GM23338 (cell line): ENCODE measurements at regions not wholly inside any gene's neighbourhood (a gene's known extent, or its start where the extent isn't known, plus 50 kb on each side); places are given as distances from the start of the nearest gene placed in this dataset.

Source experiments
- ATAC-seq: fragments of 200-7000 bp; cut with Tn5 transposase; 3 replicates; pipeline ENCODE4 v1.9.1; 2020
- DNase-seq: peaks from one replicate; pipeline ENCODE4 v3.0.0-alpha.2; 2015; ENCODE audit warnings: low spot score
- H2AFZ ChIP-seq: fragments of 200-600 bp; sonication (generic); 2 replicates; pipeline ENCODE4 v1.8.0; 2016; ENCODE audit warnings: antibody characterized with exemption, mild to moderate bottlenecking, moderate library complexity
- H3F3A ChIP-seq: fragments of 200-600 bp; sonication (generic); replicated peaks from 2 replicates; pipeline ENCODE4 v1.8.0; 2017; ENCODE audit warnings: antibody characterized with exemption, mixed run types, low read depth
- H3K27ac ChIP-seq: fragments of 200-600 bp; sonication (generic); 2 replicates; pipeline ENCODE4 v1.6.1; 2016; ENCODE audit warnings: low read depth
- H3K27me3 ChIP-seq: fragments of 200-600 bp; sonication (generic); 2 replicates; pipeline ENCODE4 v1.8.0; 2016; ENCODE audit warnings: mild to moderate bottlenecking, mixed run types, moderate library complexity; ENCODE audit not compliant: insufficient read depth
- H3K36me3 ChIP-seq: fragments of 200-600 bp; sonication (generic); 2 replicates; pipeline ENCODE4 v1.8.0; 2016; ENCODE audit warnings: mild to moderate bottlenecking; ENCODE audit not compliant: insufficient read depth
- H3K4me1 ChIP-seq: fragments of 200-600 bp; sonication (generic); 2 replicates; pipeline ENCODE4 v1.8.0; 2016; ENCODE audit warnings: mild to moderate bottlenecking, moderate library complexity; ENCODE audit not compliant: insufficient read depth
- H3K4me2 ChIP-seq: fragments of 200-600 bp; sonication (generic); 2 replicates; pipeline ENCODE4 v1.7.1; 2017; ENCODE audit warnings: mixed run types
- H3K4me3 ChIP-seq: fragments of 200-600 bp; sonication (generic); 2 replicates; pipeline ENCODE4 v1.6.1; 2016; ENCODE audit warnings: mixed run types
- H3K79me2 ChIP-seq: fragments of 200-600 bp; sonication (generic); replicated peaks from 2 replicates; pipeline ENCODE4 v1.8.0; 2017; ENCODE audit warnings: mild to moderate bottlenecking; ENCODE audit not compliant: insufficient read depth
- H3K9me2 ChIP-seq: fragments of 200-600 bp; sonication (generic); 2 replicates; pipeline ENCODE4 v1.8.0; 2017; ENCODE audit not compliant: insufficient read depth
- H4K20me1 ChIP-seq: fragments of 200-600 bp; sonication (generic); replicated peaks from 2 replicates; pipeline ENCODE4 v1.8.0; 2017; ENCODE audit warnings: mild to moderate bottlenecking; ENCODE audit not compliant: insufficient read depth
- H3K27ac Mint-ChIP-seq: 2 replicates; pipeline ENCODE4 v1.8.0; 2020; ENCODE audit warnings: inconsistent platforms, mild to moderate bottlenecking, moderate library complexity, mixed read lengths
- H3K27me3 Mint-ChIP-seq: 3 replicates; pipeline ENCODE4 v1.8.0; 2022; ENCODE audit warnings: low read depth, mild to moderate bottlenecking, moderate library complexity, mixed read lengths, inconsistent platforms; ENCODE audit not compliant: insufficient read depth, poor library complexity
- H3K36me3 Mint-ChIP-seq: 3 replicates; pipeline ENCODE4 v1.8.0; 2021; ENCODE audit warnings: low read depth, mild to moderate bottlenecking, inconsistent platforms, moderate library complexity, mixed read lengths
- H3K4me1 Mint-ChIP-seq: 3 replicates; pipeline ENCODE4 v1.8.0; 2020; ENCODE audit warnings: mild to moderate bottlenecking, inconsistent platforms, mixed read lengths
- H3K4me3 Mint-ChIP-seq: 3 replicates; pipeline ENCODE4 v1.8.0; 2021; ENCODE audit warnings: moderate library complexity, mild to moderate bottlenecking, inconsistent platforms, mixed read lengths
- H3K9me3 Mint-ChIP-seq: 3 replicates; pipeline ENCODE4 v1.8.0; 2020; ENCODE audit warnings: moderate library complexity, mild to moderate bottlenecking, inconsistent platforms, mixed read lengths
- CREB1 ChIP-seq: fragments of 250-450 bp; sonication (Bioruptor Pico); IDR thresholded peaks from 2 replicates; pipeline ENCODE4 v1.5.0; 2020; ENCODE audit warnings: low read depth, mild to moderate bottlenecking, moderate library complexity
- CTCF ChIP-seq, 2 experiments: fragments of 200-600 bp in 1 of 2; sonication (generic) in 1 of 2; conservative IDR thresholded peaks; 2 replicates each; pipeline versions ENCODE4 v1.5.1 to v1.6.1; 2016 to 2017; ENCODE audit warnings: antibody characterized with exemption in 2 of 2, low read depth in 2 of 2, mild to moderate bottlenecking in 2 of 2, moderate library complexity in 1 of 2
- ETS1 ChIP-seq: IDR thresholded peaks from 2 replicates; pipeline ENCODE4 v1.6.1; 2016; ENCODE audit warnings: antibody characterized with exemption
- EZH2 ChIP-seq: fragments of 200-600 bp; sonication (generic); IDR thresholded peaks from one replicate; pipeline ENCODE4 v1.8.0; 2017; ENCODE audit warnings: antibody characterized with exemption, mild to moderate bottlenecking, low read depth; ENCODE audit not compliant: unreplicated experiment
- JUNB ChIP-seq: IDR thresholded peaks from one replicate; pipeline ENCODE4 v1.6.1; 2016; ENCODE audit warnings: antibody characterized with exemption; ENCODE audit not compliant: unreplicated experiment
- NANOG ChIP-seq: IDR thresholded peaks from 2 replicates; pipeline ENCODE4 v1.6.1; 2016; ENCODE audit warnings: antibody characterized with exemption, borderline replicate concordance
- STAT1 ChIP-seq: IDR thresholded peaks from one replicate; pipeline ENCODE4 v1.6.1; 2016; ENCODE audit warnings: antibody characterized with exemption; ENCODE audit not compliant: unreplicated experiment
- ZNF114 ChIP-seq: fragments of 250-450 bp; sonication (Bioruptor Pico); IDR thresholded peaks from 2 replicates; pipeline ENCODE4 v1.5.0; 2020; ENCODE audit warnings: mild to moderate bottlenecking, moderate library complexity
- ZNF331 ChIP-seq: fragments of 250-450 bp; sonication (Bioruptor Pico); IDR thresholded peaks from 2 replicates; pipeline ENCODE4 v1.5.0; 2020; ENCODE audit warnings: low read depth, mild to moderate bottlenecking, moderate library complexity

GRCh38 chr14:25381498-25381897 is 331.6 kb upstream of the STXBP6 start:
- Histone ChIP-seq H3K79me2 (no peaks in the 10 kb centered on the region), H3K9me2 (no peaks in the 10 kb centered on the region), H3K4me2 (no peak overlapping the region), H3K4me3 (no peak overlapping the region), H3K36me3 (no peaks in the 10 kb centered on the region), H3F3A (no peaks in the 10 kb centered on the region), H4K20me1 (no peaks in the 10 kb centered on the region), H3K4me1 (no peaks in the 10 kb centered on the region), H2AFZ (no peak overlapping the region; the same call in 1 of the 2 replicates), H3K27me3 (no peaks in the 10 kb centered on the region), H3K27ac (no peak overlapping the region)
- peak; percentile 34 to 53 for TF ChIP-seq CTCF (conservative IDR thresholded peaks at IDR 0.05; ENCODE audit: low read depth in 2 of 2)
- no peak for TF ChIP-seq ETS1
- no peak for TF ChIP-seq NANOG
- ATAC-seq (peak; percentile 43), DNase-seq (peak; percentile 52)
- peaks cover 1% of the 10 kb centered on the region for H3K27me3 Mint-ChIP-seq
- peaks cover 5% of the 10 kb centered on the region; the same call in 1 of the 3 replicates for H3K4me1 Mint-ChIP-seq
- 0 out of 3 replicates have a peak, but pooled peaks cover 3% of the 10 kb centered on the region for H3K9me3 Mint-ChIP-seq
- H3K27ac Mint-ChIP-seq = no peak overlapping the region
- H3K4me3 Mint-ChIP-seq = no peak overlapping the region
- no peaks in the 10 kb centered on the region for H3K36me3 Mint-ChIP-seq

GRCh38 chr14:25375639-25376038 is 325.7 kb upstream of the STXBP6 start:
- DNase-seq (no peak), ATAC-seq (no peak)
- Histone ChIP-seq H3K4me3 (no peak overlapping the region), H4K20me1 (no peaks in the 10 kb centered on the region), H3K9me2 (no peaks in the 10 kb centered on the region), H3K4me2 (no peak overlapping the region), H3K79me2 (no peaks in the 10 kb centered on the region), H2AFZ (no peak overlapping the region), H3K27ac (no peak overlapping the region), H3K4me1 (no peaks in the 10 kb centered on the region), H3F3A (no peaks in the 10 kb centered on the region), H3K36me3 (no peaks in the 10 kb centered on the region), H3K27me3 (no peaks in the 10 kb centered on the region)
- H3K4me1 Mint-ChIP-seq = no peaks in the 10 kb centered on the region; the same call in 2 of the 3 replicates
- peaks cover 6% of the 10 kb centered on the region; the same call in 2 of the 3 replicates for H3K9me3 Mint-ChIP-seq
- no peaks in the 10 kb centered on the region for H3K36me3 Mint-ChIP-seq
- H3K4me3 Mint-ChIP-seq = no peak overlapping the region
- H3K27ac Mint-ChIP-seq = no peak overlapping the region
- peaks cover 2% of the 10 kb centered on the region for H3K27me3 Mint-ChIP-seq
- TF ChIP-seq ETS1 (no peak), ZNF331 (CRISPR knock-in tag) (no peak), CTCF (conservative IDR thresholded peaks at IDR 0.05; ENCODE audit: low read depth in 2 of 2) (no peak), EZH2 (no peak), CREB1 (CRISPR knock-in tag) (no peak), NANOG (no peak), ZNF114 (CRISPR knock-in tag) (no peak), STAT1 (no peak), JUNB (no peak)
